HUDEP-2 (cell line): ENCODE measurements at regions not wholly inside any gene's neighbourhood (a gene's known extent, or its start where the extent isn't known, plus 50 kb on each side); places are given as distances from the start of the nearest gene placed in this dataset.

Experiments
- DNase-seq, 76 experiments: peaks; one replicate each; lab custom pipeline; 2025; ENCODE audit not compliant: unreplicated experiment in 76 of 76; lab: John Stamatoyannopoulos, UW

GRCh38 chr2:219765231-219765911 is 137.9 kb downstream of the SLC4A3 start:
- no peak for DNase-seq

GRCh38 chr2:219766658-219767057 is 139.2 kb downstream of the SLC4A3 start:
- no peak for DNase-seq

- DNase-seq: no peak
Observed at GRCh38 chr2:219769090-219769910, 141.9 kb downstream of the SLC4A3 start.

- DNase-seq: no peak
Observed at GRCh38 chr2:219772103-219772635, 144.7 kb downstream of the SLC4A3 start.

- DNase-seq: no peak
Observed at GRCh38 chr2:219772697-219773096, 145.3 kb downstream of the SLC4A3 start.

GRCh38 chr2:219775506-219775905 is 148.1 kb downstream of the SLC4A3 start:
- no peak for DNase-seq

- DNase-seq: no peak
Observed at GRCh38 chr2:219777388-219777787, 150.0 kb downstream of the SLC4A3 start.

- no peak for DNase-seq
Observed at GRCh38 chr2:219778189-219778588, 150.8 kb downstream of the SLC4A3 start.

- no peak for DNase-seq
Observed at GRCh38 chr2:219782737-219783348, 155.4 kb downstream of the SLC4A3 start.

GRCh38 chr2:219783359-219783975 is 156.0 kb downstream of the SLC4A3 start:
- no peak for DNase-seq

GRCh38 chr2:219784178-219784577 is 156.7 kb downstream of the SLC4A3 start:
- DNase-seq: no peak

- DNase-seq: no peak
Observed at GRCh38 chr2:219789476-219789875, 162.0 kb downstream of the SLC4A3 start.

- DNase-seq: no peak
Observed at GRCh38 chr2:219792446-219792845, 165.0 kb downstream of the SLC4A3 start.

GRCh38 chr2:219798430-219798829 is 171.0 kb downstream of the SLC4A3 start:
- DNase-seq: no peak

- DNase-seq: no peak
Observed at GRCh38 chr2:219803294-219803693, 175.9 kb downstream of the SLC4A3 start.

GRCh38 chr2:219810895-219811294 is 183.5 kb downstream of the SLC4A3 start:
- no peak for DNase-seq

GRCh38 chr2:219812672-219813071 is 185.2 kb downstream of the SLC4A3 start:
- DNase-seq: no peak

GRCh38 chr2:219820767-219821166 is 193.3 kb downstream of the SLC4A3 start:
- no peak for DNase-seq

- no peak for DNase-seq
Observed at GRCh38 chr2:219823574-219823973, 196.1 kb downstream of the SLC4A3 start.

- DNase-seq: no peak
Observed at GRCh38 chr2:219824996-219825395, 197.6 kb downstream of the SLC4A3 start.

- DNase-seq: no peak
Observed at GRCh38 chr2:219828127-219828526, 200.7 kb downstream of the SLC4A3 start.
